Adrenal gland (tissue), 9 donors: ENCODE measurements at regions not wholly inside any gene's neighbourhood (a gene's known extent, or its start where the extent isn't known, plus 50 kb on each side); places are given as distances from the start of the nearest gene placed in this dataset.

Experiments used
- DNase-seq, 7 donors: peaks; one replicate each; pipeline ENCODE4 v3.0.0-alpha.2; 2019 to 2020
- H3K27ac ChIP-seq, 5 donors: fragments of 200-600 bp; sonication (generic) in 4 of 5; 1 replicate in 3 of 5; 2 replicates in 2 of 5; pipeline versions ENCODE4 v1.5.1 to v1.8.0; 2016 to 2020; ENCODE audit warnings: mild to moderate bottlenecking in 1 of 5
- H3K27me3 ChIP-seq: fragments of 200-600 bp; 2 replicates; pipeline ENCODE4 v1.8.0; 2021
- H3K36me3 ChIP-seq, 2 donors: fragments of 200-600 bp; replicated peaks in 1 of 2; 1 replicate in 1 of 2; 2 replicates in 1 of 2; pipeline versions ENCODE4 v1.5.1 to v1.8.0; 2018 to 2022
- H3K4me1 ChIP-seq, 2 donors: fragments of 200-600 bp; replicated peaks in 1 of 2; 1 replicate in 1 of 2; 2 replicates in 1 of 2; pipeline versions ENCODE4 v1.5.1 to v1.8.0; 2018 to 2021
- H3K4me3 ChIP-seq, 4 donors: fragments of 200-600 bp; sonication (generic) in 3 of 4; one replicate each; pipeline ENCODE4 v1.5.1; 2016 to 2018
- H3K9me3 ChIP-seq, 3 donors: fragments of 200-600 bp; sonication (generic) in 1 of 3; replicated peaks in 1 of 3; 1 replicate in 2 of 3; 2 replicates in 1 of 3; pipeline versions ENCODE4 v1.5.1 to v1.8.0; 2016 to 2021
- POLR2A ChIP-seq, 2 donors: fragments of 450-650 bp; IDR thresholded peaks; one replicate each; pipeline ENCODE4 v1.6.1; 2017; ENCODE audit warnings: antibody characterized with exemption in 2 of 2, mild to moderate bottlenecking in 2 of 2, moderate library complexity in 1 of 2
- WGBS, 4 donors: extraction: QIAGEN DNeasy Blood & Tissue Kit in 2 of 4; methylation state at CpG; one replicate each; pipeline versions ENCODE4 v1.1.5 to v1.1.7; 2013 to 2017; 5-methylcytosine and 5-hydroxymethylcytosine counted together
- intact Hi-C, 2 donors: fragments of 100-400 bp; cut with DNase I; formaldehyde crosslinking; loops; one replicate each; pipeline versions ENCODE4 v1.14.1 to v1.15.0; 2022 to 2023
- TF ChIP-seq, protein P1 (sequence below), 6 experiments: fragments of 450-650 bp in 4 of 6; fragments of 200-600 bp in 2 of 6; sonication (generic) in 1 of 6; IDR thresholded peaks; 1 replicate in 5 of 6; 2 replicates in 1 of 6; pipeline versions ENCODE4 v1.5.1 to v1.8.0; 2016 to 2021; ENCODE audit warnings: antibody characterized with exemption in 6 of 6, mild to moderate bottlenecking in 2 of 6, moderate library complexity in 1 of 6
- donor health status: healthy with polysubstance abuse.
- donor health status: Bipolar disorder and iron deficiency.
- donor health status: DM: yes; HTN: yes; CAD: no.
- donor health status: DM: no; HTN: no; CAD: no.
- donor health status: DM: no; HTN: no; CAD: no.

DNA sequence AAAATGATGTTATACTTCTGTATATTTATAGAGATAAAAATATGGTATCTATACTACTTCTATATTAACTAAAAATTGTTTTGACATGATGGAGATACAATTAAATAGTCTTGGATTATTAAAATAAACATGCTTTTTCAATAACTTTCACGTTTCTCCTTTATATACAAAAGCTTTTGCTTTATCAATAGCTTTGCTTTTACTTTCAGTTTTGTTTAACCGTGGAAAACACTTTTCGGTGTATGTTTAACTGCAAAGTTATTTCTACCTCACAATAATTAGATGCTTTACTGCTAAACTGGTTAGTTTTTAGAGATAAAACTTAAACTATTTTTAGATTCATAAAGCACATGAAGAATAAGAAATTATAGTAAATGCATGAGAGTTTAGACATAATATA, 432.1 kb upstream of the PCDH15 start:
- Histone ChIP-seq H3K9me3 (no peaks in the 10 kb centered on the region), H3K27me3 (no peaks in the 10 kb centered on the region), H3K36me3 (no peaks in the 10 kb centered on the region), H3K4me3 (peak overlapping the region in 1 of 4 donors; percentile 46), H3K4me1 (no peaks in the 10 kb centered on the region), H3K27ac (no peak overlapping the region)
- 43 to 55% (median 48%) methylated on average over 3 of the region's 3 CpGs for WGBS, 4 donors
- intact Hi-C loops: no loop called here
- TF ChIP-seq, protein P1, sequence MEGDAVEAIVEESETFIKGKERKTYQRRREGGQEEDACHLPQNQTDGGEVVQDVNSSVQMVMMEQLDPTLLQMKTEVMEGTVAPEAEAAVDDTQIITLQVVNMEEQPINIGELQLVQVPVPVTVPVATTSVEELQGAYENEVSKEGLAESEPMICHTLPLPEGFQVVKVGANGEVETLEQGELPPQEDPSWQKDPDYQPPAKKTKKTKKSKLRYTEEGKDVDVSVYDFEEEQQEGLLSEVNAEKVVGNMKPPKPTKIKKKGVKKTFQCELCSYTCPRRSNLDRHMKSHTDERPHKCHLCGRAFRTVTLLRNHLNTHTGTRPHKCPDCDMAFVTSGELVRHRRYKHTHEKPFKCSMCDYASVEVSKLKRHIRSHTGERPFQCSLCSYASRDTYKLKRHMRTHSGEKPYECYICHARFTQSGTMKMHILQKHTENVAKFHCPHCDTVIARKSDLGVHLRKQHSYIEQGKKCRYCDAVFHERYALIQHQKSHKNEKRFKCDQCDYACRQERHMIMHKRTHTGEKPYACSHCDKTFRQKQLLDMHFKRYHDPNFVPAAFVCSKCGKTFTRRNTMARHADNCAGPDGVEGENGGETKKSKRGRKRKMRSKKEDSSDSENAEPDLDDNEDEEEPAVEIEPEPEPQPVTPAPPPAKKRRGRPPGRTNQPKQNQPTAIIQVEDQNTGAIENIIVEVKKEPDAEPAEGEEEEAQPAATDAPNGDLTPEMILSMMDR (IDR thresholded peaks at IDR 0.05): no peak
- no peak for TF ChIP-seq POLR2A (IDR thresholded peaks at IDR 0.05)
- no peak for DNase-seq

DNA sequence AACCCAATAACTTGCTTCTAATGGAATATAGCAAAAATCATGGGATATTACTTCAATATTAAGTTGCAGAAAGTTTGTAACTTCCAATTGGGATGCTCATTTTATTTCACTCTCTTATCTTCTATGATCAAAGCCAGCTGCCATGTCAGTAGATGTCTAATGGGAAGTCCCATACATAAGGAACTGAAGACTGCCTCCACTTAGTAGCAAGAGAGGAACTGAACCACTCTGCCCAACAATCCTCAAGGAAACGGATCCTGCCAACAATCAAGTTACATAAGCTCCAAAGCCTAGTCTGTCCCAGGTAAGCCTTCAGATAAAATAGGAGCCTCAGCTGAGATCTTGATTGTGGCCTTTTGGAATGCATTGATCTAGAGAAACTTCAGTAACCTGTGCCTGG, 431.5 kb upstream of the PCDH15 start:
- TF ChIP-seq, protein P1 (IDR thresholded peaks at IDR 0.05): no peak
- no peak for TF ChIP-seq POLR2A (IDR thresholded peaks at IDR 0.05)
- Histone ChIP-seq H3K27me3 (no peaks in the 10 kb centered on the region), H3K4me1 (no peaks in the 10 kb centered on the region), H3K4me3 (peak overlapping the region in 1 of 4 donors; percentile 46), H3K9me3 (no peaks in the 10 kb centered on the region), H3K27ac (no peak overlapping the region), H3K36me3 (no peaks in the 10 kb centered on the region)
- DNase-seq: no peak
- WGBS, 4 donors: 14 to 64% (median 51%) methylated on average over 1 of the region's 1 CpG
- intact Hi-C loops: no loop called here

- no peak for DNase-seq
- WGBS, 4 donors: 0 to 89% (median 46%) methylated on average over 1 of the region's 1 CpG
- Histone ChIP-seq H3K9me3 (no peaks in the 10 kb centered on the region), H3K36me3 (no peaks in the 10 kb centered on the region), H3K4me3 (no peak overlapping the region), H3K4me1 (no peaks in the 10 kb centered on the region), H3K27me3 (no peaks in the 10 kb centered on the region), H3K27ac (no peak overlapping the region)
- no peak for TF ChIP-seq POLR2A (IDR thresholded peaks at IDR 0.05)
- TF ChIP-seq, protein P1 (IDR thresholded peaks at IDR 0.05): no peak
- intact Hi-C loops: no loop called here
Measured at GRCh38 chr10:55227967-55228366, 426.9 kb upstream of the PCDH15 start.

- no peaks in the 10 kb centered on the region for H3K36me3 ChIP-seq
- H3K27me3 ChIP-seq: no peaks in the 10 kb centered on the region
- no peaks in the 10 kb centered on the region for H3K4me1 ChIP-seq
- intact Hi-C loops: no loop called here
- WGBS, 4 donors: 71 to 94% (median 88%) methylated on average over 4 to 5 of the region's 5 CpGs
- no peak overlapping the region for H3K4me3 ChIP-seq
- no peaks in the 10 kb centered on the region for H3K9me3 ChIP-seq
- TF ChIP-seq, protein P1 (IDR thresholded peaks at IDR 0.05): no peak
- TF ChIP-seq POLR2A (IDR thresholded peaks at IDR 0.05): no peak
- DNase-seq: no peak
- H3K27ac ChIP-seq: no peak overlapping the region
Measured at GRCh38 chr10:55224007-55224781, 423.2 kb upstream of the PCDH15 start.
